Naive thymus-derived CD8-positive, alpha-beta T cell (primary cell): ENCODE measurements at regions not wholly inside any gene's neighbourhood (a gene's known extent, or its start where the extent isn't known, plus 50 kb on each side); places are given as distances from the start of the nearest gene placed in this dataset.
A peak's percentile ranks its signal among the peaks of the same experiment; 100 is the strongest.

Source experiments
- ATAC-seq, 2 donors: fragments of 150-1000 bp; cut with Tn5 transposase in 1 of 2; sonication (Bioruptor Pico), chemical (Tn5 transposase) in 1 of 2; 1 replicate in 1 of 2; 2 replicates in 1 of 2; pipeline ENCODE4 v1.10.0; 2021; ENCODE audit warnings: mild to moderate bottlenecking in 2 of 2, moderate library complexity in 2 of 2
- POLR2A ChIA-PET: fragments of 350-600 bp; sonication (Branson Sonifier 250); formaldehyde crosslinking; loops from one replicate; lab custom pipeline; 2021; ENCODE audit warnings: antibody characterized with exemption; lab: Charles Lee
- DNase-seq, 10 donors: peaks; one replicate each; pipeline versions ENCODE4 v3.0.0 to v3.0.0-alpha.2; 2020 to 2022
- H3K27ac Mint-ChIP-seq, 10 donors: one replicate each; pipeline ENCODE4 v1.8.0; 2020 to 2022; ENCODE audit warnings: mild to moderate bottlenecking in 10 of 10, mixed read lengths in 10 of 10, moderate library complexity in 4 of 10, inconsistent platforms in 1 of 10
- H3K27me3 Mint-ChIP-seq, 5 donors: one replicate each; pipeline ENCODE4 v1.8.0; 2021 to 2022; ENCODE audit warnings: mixed read lengths in 5 of 5
- H3K36me3 Mint-ChIP-seq, 3 donors: one replicate each; pipeline ENCODE4 v1.8.0; 2020 to 2022; ENCODE audit warnings: mixed read lengths in 3 of 3, mild to moderate bottlenecking in 2 of 3, inconsistent platforms in 1 of 3
- H3K4me1 Mint-ChIP-seq, 4 donors: one replicate each; pipeline ENCODE4 v1.8.0; 2021 to 2022; ENCODE audit warnings: mixed read lengths in 4 of 4
- H3K4me3 Mint-ChIP-seq, 10 donors: one replicate each; pipeline ENCODE4 v1.8.0; 2020 to 2022; ENCODE audit warnings: mild to moderate bottlenecking in 10 of 10, mixed read lengths in 10 of 10, moderate library complexity in 6 of 10, inconsistent platforms in 1 of 10
- H3K9me3 Mint-ChIP-seq, 9 donors: one replicate each; pipeline ENCODE4 v1.8.0; 2020 to 2022; ENCODE audit warnings: mixed read lengths in 9 of 9, mild to moderate bottlenecking in 3 of 9, inconsistent platforms in 1 of 9, moderate library complexity in 1 of 9

GRCh38 chr6:224350-224749, 67.9 kb upstream of the DUSP22 start:
- Mint-ChIP-seq H3K9me3 (no peaks in the 10 kb centered on the region), H3K36me3 (no peaks in the 10 kb centered on the region), H3K27ac (peak overlapping the region in 3 of 10 donors; percentile 85 to 90 (median 89)), H3K27me3 (no peaks in the 10 kb centered on the region), H3K4me1 (peaks cover 8 to 47% (median 23%) of the 10 kb centered on the region in 4 donors), H3K4me3 (no peak overlapping the region)
- DNase-seq, result no peak
- ATAC-seq, result no peak
- POLR2A ChIA-PET, result no interaction called here

GRCh38 chr6:225121-225721, 67.1 kb upstream of the DUSP22 start:
- H3K4me3 Mint-ChIP-seq, result peak overlapping the region; percentile 54 to 83 (median 77)
- peak; percentile 69 to 78 for ATAC-seq
- H3K27me3 Mint-ChIP-seq, result no peaks in the 10 kb centered on the region
- peak overlapping the region; percentile 40 to 90 (median 84) for H3K27ac Mint-ChIP-seq
- POLR2A ChIA-PET, result no interaction called here
- peak in 6 of 10 donors; percentile 1 to 30 (median 26) for DNase-seq
- H3K36me3 Mint-ChIP-seq, result no peaks in the 10 kb centered on the region
- peaks cover 8 to 42% (median 23%) of the 10 kb centered on the region in 4 donors for H3K4me1 Mint-ChIP-seq
- H3K9me3 Mint-ChIP-seq, result no peaks in the 10 kb centered on the region

GRCh38 chr6:225907-226306, 66.4 kb upstream of the DUSP22 start:
- H3K4me1 Mint-ChIP-seq, result peaks cover 9 to 39% (median 23%) of the 10 kb centered on the region in 4 donors
- peak overlapping the region in 5 of 10 donors; percentile 40 to 90 (median 88) for H3K27ac Mint-ChIP-seq
- no peak for ATAC-seq

GRCh38 chr6:226516-227073, 65.7 kb upstream of the DUSP22 start:
- ATAC-seq (no peak), DNase-seq (no peak)
- Mint-ChIP-seq H3K9me3 (no peaks in the 10 kb centered on the region), H3K36me3 (no peaks in the 10 kb centered on the region), H3K4me1 (peaks cover 9 to 38% (median 23%) of the 10 kb centered on the region in 4 donors), H3K27me3 (no peaks in the 10 kb centered on the region), H3K27ac (peak overlapping the region in 4 of 10 donors; percentile 11 to 59 (median 40)), H3K4me3 (peak overlapping the region in 2 of 10 donors; percentile 16 to 18)
- POLR2A ChIA-PET, result interaction anchor here (1.0 kb wide), 1 partner anchor 67 kb away, joined by 3 read pairs; no protein-coding TSS in a partner anchor

More at GRCh38 chr6:225907-226306, 66.4 kb upstream of the DUSP22 start:
- POLR2A ChIA-PET, result no interaction called here
- Mint-ChIP-seq H3K36me3 (no peaks in the 10 kb centered on the region), H3K27me3 (no peaks in the 10 kb centered on the region), H3K9me3 (no peaks in the 10 kb centered on the region), H3K4me3 (peak overlapping the region in 5 of 10 donors; percentile 68 to 82 (median 77))
- no peak for DNase-seq

- Mint-ChIP-seq H3K9me3 (no peaks in the 10 kb centered on the region), H3K27me3 (no peaks in the 10 kb centered on the region), H3K36me3 (no peaks in the 10 kb centered on the region), H3K27ac (peak overlapping the region in 1 of 10 donors; percentile 51), H3K4me3 (no peak overlapping the region), H3K4me1 (peaks cover 9 to 34% (median 23%) of the 10 kb centered on the region in 4 donors)
- DNase-seq (no peak), ATAC-seq (no peak)
- POLR2A ChIA-PET, result interaction anchor here (1.0 kb wide), 1 partner anchor 66 kb away, joined by 3 read pairs; no protein-coding TSS in a partner anchor
Observed at GRCh38 chr6:227074-227782, 65.1 kb upstream of the DUSP22 start.

GRCh38 chr6:227812-228338, 64.4 kb upstream of the DUSP22 start:
- peaks cover 9 to 34% (median 23%) of the 10 kb centered on the region in 4 donors for H3K4me1 Mint-ChIP-seq
- H3K9me3 Mint-ChIP-seq, result no peaks in the 10 kb centered on the region
- ATAC-seq, result no peak
- POLR2A ChIA-PET, result interaction anchor here (1.0 kb wide), 1 partner anchor 65 kb away, joined by 3 read pairs; no protein-coding TSS in a partner anchor
- no peak for DNase-seq
- H3K4me3 Mint-ChIP-seq, result no peak overlapping the region
- H3K27me3 Mint-ChIP-seq, result no peaks in the 10 kb centered on the region
- H3K36me3 Mint-ChIP-seq, result no peaks in the 10 kb centered on the region
- no peak overlapping the region for H3K27ac Mint-ChIP-seq

- no peak overlapping the region for H3K27ac Mint-ChIP-seq
- POLR2A ChIA-PET, result no interaction called here
- no peaks in the 10 kb centered on the region for H3K36me3 Mint-ChIP-seq
- DNase-seq, result no peak
- H3K4me1 Mint-ChIP-seq, result peaks cover 7 to 31% (median 22%) of the 10 kb centered on the region in 4 donors
- ATAC-seq, result no peak
- peak overlapping the region in 1 of 10 donors; percentile 37 for H3K4me3 Mint-ChIP-seq
- no peaks in the 10 kb centered on the region for H3K27me3 Mint-ChIP-seq
- no peaks in the 10 kb centered on the region for H3K9me3 Mint-ChIP-seq
Observed at GRCh38 chr6:228881-229651, 63.2 kb upstream of the DUSP22 start.

- Mint-ChIP-seq H3K4me3 (no peak overlapping the region), H3K9me3 (no peaks in the 10 kb centered on the region), H3K4me1 (peaks cover 12 to 36% (median 24%) of the 10 kb centered on the region in 4 donors), H3K36me3 (no peaks in the 10 kb centered on the region), H3K27ac (no peak overlapping the region), H3K27me3 (no peaks in the 10 kb centered on the region)
- POLR2A ChIA-PET, result no interaction called here
- no peak for DNase-seq
- no peak for ATAC-seq
Observed at GRCh38 chr6:231779-232178, 60.5 kb upstream of the DUSP22 start.

GRCh38 chr6:232982-233640, 59.2 kb upstream of the DUSP22 start:
- Mint-ChIP-seq H3K4me1 (peaks cover 13 to 30% (median 27%) of the 10 kb centered on the region in 4 donors), H3K27ac (no peak overlapping the region), H3K27me3 (no peaks in the 10 kb centered on the region), H3K4me3 (no peak overlapping the region), H3K36me3 (no peaks in the 10 kb centered on the region), H3K9me3 (no peaks in the 10 kb centered on the region)
- ATAC-seq, result no peak
- peak in 1 of 10 donors; percentile 56 for DNase-seq
- POLR2A ChIA-PET, result no interaction called here

- no peak for DNase-seq
- Mint-ChIP-seq H3K27ac (peak overlapping the region; percentile 79 to 99 (median 88)), H3K4me3 (peak overlapping the region in 8 of 10 donors; percentile 16 to 84 (median 60)), H3K27me3 (no peaks in the 10 kb centered on the region), H3K9me3 (no peaks in the 10 kb centered on the region), H3K36me3 (no peaks in the 10 kb centered on the region), H3K4me1 (peaks cover 13 to 30% (median 27%) of the 10 kb centered on the region in 4 donors)
- POLR2A ChIA-PET, result no interaction called here
- ATAC-seq, result no peak
Observed at GRCh38 chr6:234706-235372, 57.4 kb upstream of the DUSP22 start.

- DNase-seq, result peak in 6 of 10 donors; percentile 18 to 61 (median 54)
- POLR2A ChIA-PET, result no interaction called here
- no peaks in the 10 kb centered on the region for H3K9me3 Mint-ChIP-seq
- H3K36me3 Mint-ChIP-seq, result no peaks in the 10 kb centered on the region
- peak overlapping the region; percentile 87 to 99 (median 90) for H3K27ac Mint-ChIP-seq
- H3K27me3 Mint-ChIP-seq, result no peaks in the 10 kb centered on the region
- peak; percentile 80 to 89 for ATAC-seq
- H3K4me1 Mint-ChIP-seq, result peaks cover 12 to 30% (median 27%) of the 10 kb centered on the region in 4 donors
- H3K4me3 Mint-ChIP-seq, result peak overlapping the region; percentile 69 to 86 (median 79)
Observed at GRCh38 chr6:235763-236360, 56.4 kb upstream of the DUSP22 start.
